Astrocyte (in vitro differentiated cells and primary cell): ENCODE measurements at regions not wholly inside any gene's neighbourhood (a gene's known extent, or its start where the extent isn't known, plus 50 kb on each side); places are given as distances from the start of the nearest gene placed in this dataset.

ENCODE experiments used
- EZH2 ChIP-seq: IDR thresholded peaks from 2 replicates; pipeline ENCODE4 v1.6.1; 2012; ENCODE audit warnings: mild to moderate bottlenecking, low read length, inconsistent platforms; ENCODE audit not compliant: insufficient read depth
- TF ChIP-seq, protein P1 (sequence below): IDR thresholded peaks from 2 replicates; pipeline ENCODE4 v1.5.1; 2011; ENCODE audit warnings: low read depth, mild to moderate bottlenecking, inconsistent platforms, low read length, moderate library complexity; ENCODE audit not compliant: insufficient read depth

DNA sequence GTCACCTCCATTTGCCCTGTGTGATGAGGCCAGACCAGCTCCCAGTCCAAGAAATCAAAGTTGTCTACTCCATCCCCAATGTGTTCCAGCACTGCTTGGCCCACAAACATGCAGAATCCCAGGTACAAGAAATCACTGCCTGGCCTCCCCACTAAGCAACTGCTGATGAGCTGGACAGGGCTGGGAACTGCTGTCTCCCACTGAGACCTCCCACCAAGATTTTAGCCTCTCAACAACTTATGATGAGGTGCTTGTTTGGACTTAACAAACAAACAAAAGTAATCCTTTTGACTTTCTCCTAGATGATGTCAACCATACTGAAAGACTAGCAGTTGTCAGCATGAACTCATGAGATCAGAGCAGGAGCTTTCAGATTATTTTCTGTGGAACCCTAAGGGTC is 260.1 kb upstream of the UBE2E2 start:
- TF ChIP-seq, protein P1, sequence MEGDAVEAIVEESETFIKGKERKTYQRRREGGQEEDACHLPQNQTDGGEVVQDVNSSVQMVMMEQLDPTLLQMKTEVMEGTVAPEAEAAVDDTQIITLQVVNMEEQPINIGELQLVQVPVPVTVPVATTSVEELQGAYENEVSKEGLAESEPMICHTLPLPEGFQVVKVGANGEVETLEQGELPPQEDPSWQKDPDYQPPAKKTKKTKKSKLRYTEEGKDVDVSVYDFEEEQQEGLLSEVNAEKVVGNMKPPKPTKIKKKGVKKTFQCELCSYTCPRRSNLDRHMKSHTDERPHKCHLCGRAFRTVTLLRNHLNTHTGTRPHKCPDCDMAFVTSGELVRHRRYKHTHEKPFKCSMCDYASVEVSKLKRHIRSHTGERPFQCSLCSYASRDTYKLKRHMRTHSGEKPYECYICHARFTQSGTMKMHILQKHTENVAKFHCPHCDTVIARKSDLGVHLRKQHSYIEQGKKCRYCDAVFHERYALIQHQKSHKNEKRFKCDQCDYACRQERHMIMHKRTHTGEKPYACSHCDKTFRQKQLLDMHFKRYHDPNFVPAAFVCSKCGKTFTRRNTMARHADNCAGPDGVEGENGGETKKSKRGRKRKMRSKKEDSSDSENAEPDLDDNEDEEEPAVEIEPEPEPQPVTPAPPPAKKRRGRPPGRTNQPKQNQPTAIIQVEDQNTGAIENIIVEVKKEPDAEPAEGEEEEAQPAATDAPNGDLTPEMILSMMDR: no peak
- TF ChIP-seq EZH2: no peak
